ENCODE measurements at regions not wholly inside any gene's neighbourhood (a gene's known extent, or its start where the extent isn't known, plus 50 kb on each side); places are given as distances from the start of the nearest gene placed in this dataset.

- no peaks in the 10 kb centered on the region for H3K4me1 ChIP-seq (replicated peaks)
- WGBS = 52% methylated on average over 9 of the region's 9 CpGs
- TF ChIP-seq CTCF (IDR thresholded peaks at IDR 0.05) (no peak), POLR2A (IDR thresholded peaks at IDR 0.05) (no peak), POLR2AphosphoS5 (IDR thresholded peaks at IDR 0.05) (no peak)
- intact Hi-C loops (cut with DNase I) = no loop called here
- H3K9me3 ChIP-seq = no peaks in the 10 kb centered on the region
- no peak overlapping the region for H3K4me3 ChIP-seq
- DNase-seq (ENCODE audit: low spot score) = no peak
- no peak overlapping the region for H3K27ac ChIP-seq
- H3K36me3 ChIP-seq = no peaks in the 10 kb centered on the region
- peaks cover 3% of the 10 kb centered on the region for H3K27me3 ChIP-seq (replicated peaks; ENCODE audit: insufficient read depth)
Observed at GRCh38 chr11:123357353-123357989, 72.6 kb upstream of the GRAMD1B start.

GRCh38 chr11:123356539-123356938 is 73.5 kb upstream of the GRAMD1B start:
- no peak for TF ChIP-seq POLR2A (IDR thresholded peaks at IDR 0.05)
- no peak for TF ChIP-seq POLR2AphosphoS5 (IDR thresholded peaks at IDR 0.05)
- no peaks in the 10 kb centered on the region for H3K36me3 ChIP-seq
- H3K27ac ChIP-seq = no peak overlapping the region
- H3K27me3 ChIP-seq (replicated peaks; ENCODE audit: insufficient read depth) = peaks cover 3% of the 10 kb centered on the region
- DNase-seq (ENCODE audit: low spot score) = no peak
- H3K4me1 ChIP-seq (replicated peaks) = no peaks in the 10 kb centered on the region
- 91% methylated on average over 7 of the region's 7 CpGs for WGBS
- H3K9me3 ChIP-seq = no peaks in the 10 kb centered on the region
- H3K4me3 ChIP-seq = no peak overlapping the region
- intact Hi-C loops (cut with DNase I) = no loop called here

- Histone ChIP-seq H3K27ac (no peak overlapping the region), H3K36me3 (no peaks in the 10 kb centered on the region), H3K9me3 (no peaks in the 10 kb centered on the region), H3K4me3 (no peak overlapping the region), H3K4me1 (replicated peaks) (no peaks in the 10 kb centered on the region), H3K27me3 (replicated peaks; ENCODE audit: insufficient read depth) (peaks cover 5% of the 10 kb centered on the region)
- intact Hi-C loops (cut with DNase I) = no loop called here
- WGBS = 97% methylated on average over 2 of the region's 2 CpGs
- TF ChIP-seq POLR2AphosphoS5 (IDR thresholded peaks at IDR 0.05) = no peak
- TF ChIP-seq POLR2A (IDR thresholded peaks at IDR 0.05) = no peak
- no peak for TF ChIP-seq CTCF (IDR thresholded peaks at IDR 0.05)
- DNase-seq (ENCODE audit: low spot score) = no peak
Observed at GRCh38 chr11:123354371-123354975, 75.6 kb upstream of the GRAMD1B start.

GRCh38 chr11:123351375-123351774 is 78.7 kb upstream of the GRAMD1B start:
- WGBS = 62% methylated on average over 6 of the region's 6 CpGs

GRCh38 chr11:123349382-123349781 is 80.7 kb upstream of the GRAMD1B start:
- Histone ChIP-seq H3K36me3 (no peaks in the 10 kb centered on the region), H3K27me3 (replicated peaks; ENCODE audit: insufficient read depth) (peaks cover 5% of the 10 kb centered on the region), H3K27ac (no peak overlapping the region), H3K4me3 (no peak overlapping the region), H3K9me3 (no peaks in the 10 kb centered on the region), H3K4me1 (replicated peaks) (no peaks in the 10 kb centered on the region)
- TF ChIP-seq POLR2A (IDR thresholded peaks at IDR 0.05) (no peak), POLR2AphosphoS5 (IDR thresholded peaks at IDR 0.05) (no peak), CTCF (IDR thresholded peaks at IDR 0.05) (no peak)
- WGBS = 91% methylated on average over 3 of the region's 3 CpGs
- intact Hi-C loops (cut with DNase I) = no loop called here
- DNase-seq (ENCODE audit: low spot score) = no peak

More at GRCh38 chr11:123351375-123351774, 78.7 kb upstream of the GRAMD1B start:
- Histone ChIP-seq H3K4me3 (no peak overlapping the region), H3K9me3 (no peaks in the 10 kb centered on the region), H3K4me1 (replicated peaks) (no peaks in the 10 kb centered on the region), H3K36me3 (no peaks in the 10 kb centered on the region), H3K27ac (no peak overlapping the region), H3K27me3 (replicated peaks; ENCODE audit: insufficient read depth) (peaks cover 5% of the 10 kb centered on the region)
- DNase-seq (ENCODE audit: low spot score) = no peak
- TF ChIP-seq POLR2AphosphoS5 (IDR thresholded peaks at IDR 0.05) (no peak), POLR2A (IDR thresholded peaks at IDR 0.05) (no peak), CTCF (IDR thresholded peaks at IDR 0.05) (no peak)
- intact Hi-C loops (cut with DNase I) = no loop called here

All from prostate gland (tissue), 2 donors.